H9 (cell line): ENCODE measurements at regions not wholly inside any gene's neighbourhood (a gene's known extent, or its start where the extent isn't known, plus 50 kb on each side); places are given as distances from the start of the nearest gene placed in this dataset.

Experiments used
- DNase-seq: peaks from one replicate; pipeline ENCODE4 v3.0.0-alpha.2; 2017
- H2AFZ ChIP-seq: one replicate; pipeline ENCODE4 v1.6.1; 2013; ENCODE audit warnings: mild to moderate bottlenecking, low read length, control low read depth, moderate library complexity
- H2AK5ac ChIP-seq: 2 replicates; pipeline ENCODE4 v1.6.1; 2013; ENCODE audit warnings: low read length, control low read depth, mixed read lengths; ENCODE audit not compliant: insufficient read length
- H2BK120ac ChIP-seq: one replicate; pipeline ENCODE4 v1.6.1; 2013; ENCODE audit warnings: low read depth, mild to moderate bottlenecking, low read length, control low read depth, inconsistent platforms; ENCODE audit not compliant: poor library complexity, severe bottlenecking
- H2BK12ac ChIP-seq: 2 replicates; pipeline ENCODE4 v1.6.1; 2013; ENCODE audit warnings: low read length, control low read depth, mixed read lengths, low read depth; ENCODE audit not compliant: insufficient read length
- H2BK15ac ChIP-seq: 2 replicates; pipeline ENCODE4 v1.6.1; 2013; ENCODE audit warnings: low read depth, low read length, control low read depth
- H2BK20ac ChIP-seq: one replicate; pipeline ENCODE4 v1.6.1; 2013; ENCODE audit warnings: low read depth, mild to moderate bottlenecking, low read length, control low read depth, inconsistent platforms; ENCODE audit not compliant: poor library complexity, severe bottlenecking
- H2BK5ac ChIP-seq: 2 replicates; pipeline ENCODE4 v1.6.1; 2013; ENCODE audit warnings: low read length, control low read depth, mixed read lengths; ENCODE audit not compliant: insufficient read length
- H3K14ac ChIP-seq: 2 replicates; pipeline ENCODE4 v1.6.1; 2013; ENCODE audit warnings: low read length, control low read depth; ENCODE audit not compliant: insufficient read depth
- H3K18ac ChIP-seq: 2 replicates; pipeline ENCODE4 v1.6.1; 2013; ENCODE audit warnings: low read depth, mild to moderate bottlenecking, mixed read lengths, low read length, control low read depth; ENCODE audit not compliant: insufficient read length
- H3K23ac ChIP-seq: 2 replicates; pipeline ENCODE4 v1.6.1; 2013; ENCODE audit warnings: low read length, control low read depth, mixed read lengths, low read depth; ENCODE audit not compliant: insufficient read length
- H3K23me2 ChIP-seq: 2 replicates; pipeline ENCODE4 v1.6.1; 2013; ENCODE audit warnings: low read depth, mild to moderate bottlenecking, mixed read lengths, low read length, control low read depth; ENCODE audit not compliant: insufficient read length, poor library complexity, severe bottlenecking
- H3K27ac ChIP-seq: 2 replicates; pipeline ENCODE4 v1.5.1; 2013; ENCODE audit warnings: low read length, control low read depth, mixed read lengths, low read depth; ENCODE audit not compliant: insufficient read length
- H3K27me3 ChIP-seq: 2 replicates; pipeline ENCODE4 v1.6.1; 2013; ENCODE audit warnings: low read length, control low read depth, inconsistent platforms; ENCODE audit not compliant: insufficient read depth
- H3K4ac ChIP-seq: 2 replicates; pipeline ENCODE4 v1.6.1; 2013; ENCODE audit warnings: low read depth, mild to moderate bottlenecking, control low read depth, inconsistent platforms, low read length, moderate library complexity
- H3K4me1 ChIP-seq: 2 replicates; pipeline ENCODE4 v1.6.1; 2013; ENCODE audit warnings: low read length, control low read depth, inconsistent platforms; ENCODE audit not compliant: insufficient read depth
- H3K4me2 ChIP-seq: 2 replicates; pipeline ENCODE4 v1.6.1; 2013; ENCODE audit warnings: low read length, control low read depth, mixed read lengths; ENCODE audit not compliant: insufficient read length, insufficient read depth
- H3K56ac ChIP-seq: 2 replicates; pipeline ENCODE4 v1.6.1; 2013; ENCODE audit warnings: low read depth, mild to moderate bottlenecking, mixed read lengths, low read length, control low read depth; ENCODE audit not compliant: insufficient read length
- H3K79me1 ChIP-seq: 2 replicates; pipeline ENCODE4 v1.6.1; 2013; ENCODE audit warnings: low read depth, mild to moderate bottlenecking, moderate library complexity, low read length, control low read depth, inconsistent platforms; ENCODE audit not compliant: insufficient read depth, poor library complexity, severe bottlenecking
- H3K79me2 ChIP-seq: 2 replicates; pipeline ENCODE4 v1.6.1; 2013; ENCODE audit warnings: low read length, control low read depth, inconsistent platforms; ENCODE audit not compliant: insufficient read depth
- H3K9ac ChIP-seq: 2 replicates; pipeline ENCODE4 v1.6.1; 2013; ENCODE audit warnings: low read length, control low read depth, mixed read lengths; ENCODE audit not compliant: insufficient read length; ENCODE audit errors: extremely low read depth
- H3K9me3 ChIP-seq: one replicate; pipeline ENCODE4 v1.6.1; 2013; ENCODE audit warnings: low read depth, low read length, inconsistent platforms; ENCODE audit not compliant: control insufficient read depth
- H3T11ph ChIP-seq: one replicate; pipeline ENCODE4 v1.6.1; 2013; ENCODE audit warnings: mild to moderate bottlenecking, low read length, control low read depth, inconsistent platforms
- H4K20me1 ChIP-seq: one replicate; pipeline ENCODE4 v1.6.1; 2013; ENCODE audit not compliant: control insufficient read depth, insufficient read length, insufficient read depth
- H4K5ac ChIP-seq: 2 replicates; pipeline ENCODE4 v1.6.1; 2013; ENCODE audit warnings: low read depth, mild to moderate bottlenecking, mixed read lengths, low read length, control low read depth; ENCODE audit not compliant: insufficient read length
- H4K8ac ChIP-seq: replicated peaks from 2 replicates; pipeline ENCODE4 v1.6.1; 2013; ENCODE audit warnings: low read length, control low read depth, mixed read lengths, low read depth; ENCODE audit not compliant: insufficient read length
- H4K91ac ChIP-seq: 2 replicates; pipeline ENCODE4 v1.6.1; 2013; ENCODE audit warnings: low read depth, mild to moderate bottlenecking, moderate library complexity, mixed read lengths, low read length, control low read depth; ENCODE audit not compliant: insufficient read length
- H3K27ac Mint-ChIP-seq, 3 experiments: 2 replicates in 2 of 3; 3 replicates in 1 of 3; pipeline ENCODE4 v1.8.0; 2020 to 2021; ENCODE audit warnings: mixed read lengths in 3 of 3, mild to moderate bottlenecking in 1 of 3, moderate library complexity in 1 of 3
- H3K27me3 Mint-ChIP-seq: 2 replicates; pipeline ENCODE4 v1.8.0; 2021; ENCODE audit warnings: low read depth, mild to moderate bottlenecking, moderate library complexity, mixed read lengths
- H3K36me3 Mint-ChIP-seq, 3 experiments: 2 replicates in 2 of 3; 3 replicates in 1 of 3; pipeline ENCODE4 v1.8.0; 2020 to 2021; ENCODE audit warnings: low read depth in 3 of 3, mixed read lengths in 3 of 3; ENCODE audit not compliant: insufficient read depth in 1 of 3
- H3K4me1 Mint-ChIP-seq, 2 experiments: 2 replicates each; pipeline ENCODE4 v1.8.0; 2020; ENCODE audit warnings: mixed read lengths in 2 of 2
- H3K4me3 Mint-ChIP-seq, 2 experiments: 2 replicates in 1 of 2; 3 replicates in 1 of 2; pipeline ENCODE4 v1.8.0; 2020 to 2021; ENCODE audit warnings: mild to moderate bottlenecking in 2 of 2, mixed read lengths in 2 of 2, moderate library complexity in 1 of 2
- H3K9me3 Mint-ChIP-seq, 2 experiments: 2 replicates in 1 of 2; 3 replicates in 1 of 2; pipeline ENCODE4 v1.8.0; 2020; ENCODE audit warnings: mild to moderate bottlenecking in 2 of 2, mixed read lengths in 2 of 2, moderate library complexity in 1 of 2
- CTCF ChIP-seq: fragments of 200-600 bp; sonication (generic); conservative IDR thresholded peaks from 3 replicates; pipeline ENCODE4 v1.8.0; 2021; ENCODE audit warnings: antibody characterized with exemption, mild to moderate bottlenecking
- WGBS: extraction: QIAGEN DNeasy Blood & Tissue Kit; methylation state at CpG from one replicate; pipeline ENCODE4 v1.1.7; 2013; ENCODE audit warnings: missing lambda C conversion rate, low lambda C conversion rate, mixed read lengths; ENCODE audit not compliant: insufficient read length; ENCODE audit errors: extremely low coverage; 5-methylcytosine and 5-hydroxymethylcytosine counted together

GRCh38 chr17:77889135-77889505, 69.4 kb upstream of the TNRC6C start:
- no peak for TF ChIP-seq CTCF
- DNase-seq, result no peak
- Mint-ChIP-seq H3K27me3 (peaks cover 54% of the 10 kb centered on the region), H3K9me3 (no peaks in the 10 kb centered on the region; a peak in 1 of 5 replicates), H3K4me3 (no peak overlapping the region), H3K27ac (no peak overlapping the region), H3K4me1 (peaks cover 21 to 35% of the 10 kb centered on the region in 2 experiments), H3K36me3 (no peaks in the 10 kb centered on the region)
- no peaks in the 10 kb centered on the region for H3K4me1 ChIP-seq
- H2BK120ac ChIP-seq, result no peak overlapping the region
- no peaks in the 10 kb centered on the region; the same call in 1 of the 2 replicates for H3K27me3 ChIP-seq
- no peak overlapping the region for H3K23ac ChIP-seq
- no peak overlapping the region for H3T11ph ChIP-seq
- no peak overlapping the region for H2BK12ac ChIP-seq
- H4K8ac ChIP-seq, result no peak overlapping the region
- no peak overlapping the region for H3K4me2 ChIP-seq
- no peaks in the 10 kb centered on the region for H3K9me3 ChIP-seq
- H3K56ac ChIP-seq, result no peak overlapping the region
- no peak overlapping the region for H3K4ac ChIP-seq
- no CpG with 5 or more reads among the region's 4 CpGs for WGBS
- H3K9ac ChIP-seq, result no peak overlapping the region
- no peak overlapping the region for H2BK5ac ChIP-seq
- no peak overlapping the region for H2AK5ac ChIP-seq
- peaks cover 4% of the 10 kb centered on the region for H3K23me2 ChIP-seq
- no peak overlapping the region for H2BK15ac ChIP-seq
- H3K14ac ChIP-seq, result no peak overlapping the region
- H2AFZ ChIP-seq, result no peak overlapping the region
- H3K18ac ChIP-seq, result no peak overlapping the region
- no peaks in the 10 kb centered on the region for H3K79me2 ChIP-seq
- H2BK20ac ChIP-seq, result no peak overlapping the region
- no peak overlapping the region for H4K5ac ChIP-seq
- H3K79me1 ChIP-seq, result no peaks in the 10 kb centered on the region
- H4K91ac ChIP-seq, result no peak overlapping the region
- H3K27ac ChIP-seq, result no peak overlapping the region
- no peaks in the 10 kb centered on the region for H4K20me1 ChIP-seq
